H9 (cell line): ENCODE measurements at regions not wholly inside any gene's neighbourhood (a gene's known extent, or its start where the extent isn't known, plus 50 kb on each side); places are given as distances from the start of the nearest gene placed in this dataset.
A peak's percentile ranks its signal among the peaks of the same experiment; 100 is the strongest.

Experiments used
- DNase-seq: peaks from one replicate; pipeline ENCODE4 v3.0.0-alpha.2; 2017
- H2AFZ ChIP-seq: one replicate; pipeline ENCODE4 v1.6.1; 2013; ENCODE audit warnings: mild to moderate bottlenecking, low read length, control low read depth, moderate library complexity
- H2AK5ac ChIP-seq: 2 replicates; pipeline ENCODE4 v1.6.1; 2013; ENCODE audit warnings: low read length, control low read depth, mixed read lengths; ENCODE audit not compliant: insufficient read length
- H2BK120ac ChIP-seq: one replicate; pipeline ENCODE4 v1.6.1; 2013; ENCODE audit warnings: low read depth, mild to moderate bottlenecking, low read length, control low read depth, inconsistent platforms; ENCODE audit not compliant: poor library complexity, severe bottlenecking
- H2BK12ac ChIP-seq: 2 replicates; pipeline ENCODE4 v1.6.1; 2013; ENCODE audit warnings: low read length, control low read depth, mixed read lengths, low read depth; ENCODE audit not compliant: insufficient read length
- H2BK15ac ChIP-seq: 2 replicates; pipeline ENCODE4 v1.6.1; 2013; ENCODE audit warnings: low read depth, low read length, control low read depth
- H2BK20ac ChIP-seq: one replicate; pipeline ENCODE4 v1.6.1; 2013; ENCODE audit warnings: low read depth, mild to moderate bottlenecking, low read length, control low read depth, inconsistent platforms; ENCODE audit not compliant: poor library complexity, severe bottlenecking
- H2BK5ac ChIP-seq: 2 replicates; pipeline ENCODE4 v1.6.1; 2013; ENCODE audit warnings: low read length, control low read depth, mixed read lengths; ENCODE audit not compliant: insufficient read length
- H3K14ac ChIP-seq: 2 replicates; pipeline ENCODE4 v1.6.1; 2013; ENCODE audit warnings: low read length, control low read depth; ENCODE audit not compliant: insufficient read depth
- H3K18ac ChIP-seq: 2 replicates; pipeline ENCODE4 v1.6.1; 2013; ENCODE audit warnings: low read depth, mild to moderate bottlenecking, mixed read lengths, low read length, control low read depth; ENCODE audit not compliant: insufficient read length
- H3K23ac ChIP-seq: 2 replicates; pipeline ENCODE4 v1.6.1; 2013; ENCODE audit warnings: low read length, control low read depth, mixed read lengths, low read depth; ENCODE audit not compliant: insufficient read length
- H3K23me2 ChIP-seq: 2 replicates; pipeline ENCODE4 v1.6.1; 2013; ENCODE audit warnings: low read depth, mild to moderate bottlenecking, mixed read lengths, low read length, control low read depth; ENCODE audit not compliant: insufficient read length, poor library complexity, severe bottlenecking
- H3K27ac ChIP-seq: 2 replicates; pipeline ENCODE4 v1.5.1; 2013; ENCODE audit warnings: low read length, control low read depth, mixed read lengths, low read depth; ENCODE audit not compliant: insufficient read length
- H3K27me3 ChIP-seq: 2 replicates; pipeline ENCODE4 v1.6.1; 2013; ENCODE audit warnings: low read length, control low read depth, inconsistent platforms; ENCODE audit not compliant: insufficient read depth
- H3K4ac ChIP-seq: 2 replicates; pipeline ENCODE4 v1.6.1; 2013; ENCODE audit warnings: low read depth, mild to moderate bottlenecking, control low read depth, inconsistent platforms, low read length, moderate library complexity
- H3K4me1 ChIP-seq: 2 replicates; pipeline ENCODE4 v1.6.1; 2013; ENCODE audit warnings: low read length, control low read depth, inconsistent platforms; ENCODE audit not compliant: insufficient read depth
- H3K4me2 ChIP-seq: 2 replicates; pipeline ENCODE4 v1.6.1; 2013; ENCODE audit warnings: low read length, control low read depth, mixed read lengths; ENCODE audit not compliant: insufficient read length, insufficient read depth
- H3K56ac ChIP-seq: 2 replicates; pipeline ENCODE4 v1.6.1; 2013; ENCODE audit warnings: low read depth, mild to moderate bottlenecking, mixed read lengths, low read length, control low read depth; ENCODE audit not compliant: insufficient read length
- H3K79me1 ChIP-seq: 2 replicates; pipeline ENCODE4 v1.6.1; 2013; ENCODE audit warnings: low read depth, mild to moderate bottlenecking, moderate library complexity, low read length, control low read depth, inconsistent platforms; ENCODE audit not compliant: insufficient read depth, poor library complexity, severe bottlenecking
- H3K79me2 ChIP-seq: 2 replicates; pipeline ENCODE4 v1.6.1; 2013; ENCODE audit warnings: low read length, control low read depth, inconsistent platforms; ENCODE audit not compliant: insufficient read depth
- H3K9ac ChIP-seq: 2 replicates; pipeline ENCODE4 v1.6.1; 2013; ENCODE audit warnings: low read length, control low read depth, mixed read lengths; ENCODE audit not compliant: insufficient read length; ENCODE audit errors: extremely low read depth
- H3K9me3 ChIP-seq: one replicate; pipeline ENCODE4 v1.6.1; 2013; ENCODE audit warnings: low read depth, low read length, inconsistent platforms; ENCODE audit not compliant: control insufficient read depth
- H3T11ph ChIP-seq: one replicate; pipeline ENCODE4 v1.6.1; 2013; ENCODE audit warnings: mild to moderate bottlenecking, low read length, control low read depth, inconsistent platforms
- H4K20me1 ChIP-seq: one replicate; pipeline ENCODE4 v1.6.1; 2013; ENCODE audit not compliant: control insufficient read depth, insufficient read length, insufficient read depth
- H4K5ac ChIP-seq: 2 replicates; pipeline ENCODE4 v1.6.1; 2013; ENCODE audit warnings: low read depth, mild to moderate bottlenecking, mixed read lengths, low read length, control low read depth; ENCODE audit not compliant: insufficient read length
- H4K8ac ChIP-seq: replicated peaks from 2 replicates; pipeline ENCODE4 v1.6.1; 2013; ENCODE audit warnings: low read length, control low read depth, mixed read lengths, low read depth; ENCODE audit not compliant: insufficient read length
- H4K91ac ChIP-seq: 2 replicates; pipeline ENCODE4 v1.6.1; 2013; ENCODE audit warnings: low read depth, mild to moderate bottlenecking, moderate library complexity, mixed read lengths, low read length, control low read depth; ENCODE audit not compliant: insufficient read length
- H3K27ac Mint-ChIP-seq, 3 experiments: 2 replicates in 2 of 3; 3 replicates in 1 of 3; pipeline ENCODE4 v1.8.0; 2020 to 2021; ENCODE audit warnings: mixed read lengths in 3 of 3, mild to moderate bottlenecking in 1 of 3, moderate library complexity in 1 of 3
- H3K27me3 Mint-ChIP-seq: 2 replicates; pipeline ENCODE4 v1.8.0; 2021; ENCODE audit warnings: low read depth, mild to moderate bottlenecking, moderate library complexity, mixed read lengths
- H3K36me3 Mint-ChIP-seq, 3 experiments: 2 replicates in 2 of 3; 3 replicates in 1 of 3; pipeline ENCODE4 v1.8.0; 2020 to 2021; ENCODE audit warnings: low read depth in 3 of 3, mixed read lengths in 3 of 3; ENCODE audit not compliant: insufficient read depth in 1 of 3
- H3K4me1 Mint-ChIP-seq, 2 experiments: 2 replicates each; pipeline ENCODE4 v1.8.0; 2020; ENCODE audit warnings: mixed read lengths in 2 of 2
- H3K4me3 Mint-ChIP-seq, 2 experiments: 2 replicates in 1 of 2; 3 replicates in 1 of 2; pipeline ENCODE4 v1.8.0; 2020 to 2021; ENCODE audit warnings: mild to moderate bottlenecking in 2 of 2, mixed read lengths in 2 of 2, moderate library complexity in 1 of 2
- H3K9me3 Mint-ChIP-seq, 2 experiments: 2 replicates in 1 of 2; 3 replicates in 1 of 2; pipeline ENCODE4 v1.8.0; 2020; ENCODE audit warnings: mild to moderate bottlenecking in 2 of 2, mixed read lengths in 2 of 2, moderate library complexity in 1 of 2
- WGBS: extraction: QIAGEN DNeasy Blood & Tissue Kit; methylation state at CpG from one replicate; pipeline ENCODE4 v1.1.7; 2013; ENCODE audit warnings: missing lambda C conversion rate, low lambda C conversion rate, mixed read lengths; ENCODE audit not compliant: insufficient read length; ENCODE audit errors: extremely low coverage; 5-methylcytosine and 5-hydroxymethylcytosine counted together
- TF ChIP-seq, protein P1 (sequence below): fragments of 200-600 bp; sonication (generic); conservative IDR thresholded peaks from 3 replicates; pipeline ENCODE4 v1.8.0; 2021; ENCODE audit warnings: antibody characterized with exemption, mild to moderate bottlenecking

DNA sequence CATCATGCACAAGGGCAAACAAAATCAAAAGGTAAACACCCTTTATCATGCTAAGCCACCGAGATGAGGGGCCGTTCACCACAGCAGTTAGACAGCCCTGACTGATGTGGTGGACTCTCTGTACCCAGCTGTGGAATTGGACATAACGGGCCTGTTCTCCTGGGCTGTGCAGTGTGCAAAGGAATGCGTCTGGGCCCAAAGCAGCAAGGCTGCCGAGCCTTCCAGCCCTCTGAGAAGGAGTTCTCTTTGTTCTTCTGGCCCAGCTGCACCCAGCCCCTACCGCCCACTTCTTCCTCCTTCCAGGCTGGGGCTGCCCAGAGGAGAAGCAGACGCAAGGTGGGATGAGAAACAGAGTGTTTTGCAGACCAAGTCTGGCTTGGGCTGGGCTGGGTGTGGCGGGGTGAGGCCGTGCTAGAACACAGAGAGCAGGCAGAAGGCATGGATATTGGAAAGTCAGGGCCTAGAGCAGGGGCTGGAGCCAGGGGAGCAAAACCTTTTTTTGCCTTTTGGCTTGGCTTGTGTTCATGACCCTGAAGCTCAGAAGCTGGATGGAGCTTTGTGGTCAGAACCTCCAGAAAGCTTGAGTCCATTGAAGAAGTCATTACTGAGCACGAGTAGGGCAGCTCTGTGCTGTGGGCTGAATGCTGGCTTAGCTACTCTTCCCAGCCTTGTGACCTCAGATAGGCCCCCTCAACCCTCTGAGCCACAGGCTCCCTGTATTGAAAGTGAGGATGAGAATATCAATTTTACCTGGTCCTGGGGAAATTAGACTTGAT, 49.8 kb upstream of the SH3PXD2B start:
- no peaks in the 10 kb centered on the region for H3K79me1 ChIP-seq
- H3K27me3 ChIP-seq = no peaks in the 10 kb centered on the region
- no peaks in the 10 kb centered on the region for H3K79me2 ChIP-seq
- no peak overlapping the region for H4K8ac ChIP-seq
- H3K56ac ChIP-seq = no peak overlapping the region
- H2BK15ac ChIP-seq = no peak overlapping the region
- no CpG with 5 or more reads among the region's 10 CpGs for WGBS
- no peak overlapping the region for H2BK120ac ChIP-seq
- Mint-ChIP-seq H3K27me3 (peaks cover 30% of the 10 kb centered on the region), H3K4me3 (no peak overlapping the region), H3K9me3 (no peaks in the 10 kb centered on the region), H3K27ac (no peak overlapping the region; a peak in 1 of 7 replicates), H3K4me1 (peaks cover under 1 to 15% of the 10 kb centered on the region in 2 experiments), H3K36me3 (no peaks in the 10 kb centered on the region)
- H2BK12ac ChIP-seq = no peak overlapping the region
- TF ChIP-seq, protein P1, sequence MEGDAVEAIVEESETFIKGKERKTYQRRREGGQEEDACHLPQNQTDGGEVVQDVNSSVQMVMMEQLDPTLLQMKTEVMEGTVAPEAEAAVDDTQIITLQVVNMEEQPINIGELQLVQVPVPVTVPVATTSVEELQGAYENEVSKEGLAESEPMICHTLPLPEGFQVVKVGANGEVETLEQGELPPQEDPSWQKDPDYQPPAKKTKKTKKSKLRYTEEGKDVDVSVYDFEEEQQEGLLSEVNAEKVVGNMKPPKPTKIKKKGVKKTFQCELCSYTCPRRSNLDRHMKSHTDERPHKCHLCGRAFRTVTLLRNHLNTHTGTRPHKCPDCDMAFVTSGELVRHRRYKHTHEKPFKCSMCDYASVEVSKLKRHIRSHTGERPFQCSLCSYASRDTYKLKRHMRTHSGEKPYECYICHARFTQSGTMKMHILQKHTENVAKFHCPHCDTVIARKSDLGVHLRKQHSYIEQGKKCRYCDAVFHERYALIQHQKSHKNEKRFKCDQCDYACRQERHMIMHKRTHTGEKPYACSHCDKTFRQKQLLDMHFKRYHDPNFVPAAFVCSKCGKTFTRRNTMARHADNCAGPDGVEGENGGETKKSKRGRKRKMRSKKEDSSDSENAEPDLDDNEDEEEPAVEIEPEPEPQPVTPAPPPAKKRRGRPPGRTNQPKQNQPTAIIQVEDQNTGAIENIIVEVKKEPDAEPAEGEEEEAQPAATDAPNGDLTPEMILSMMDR = no peak
- no peaks in the 10 kb centered on the region for H3K9me3 ChIP-seq
- no peaks in the 10 kb centered on the region for H3K4me1 ChIP-seq
- no peak overlapping the region for H2BK5ac ChIP-seq
- no peak overlapping the region for H2AK5ac ChIP-seq
- no peaks in the 10 kb centered on the region for H4K20me1 ChIP-seq
- no peak overlapping the region for H3K27ac ChIP-seq
- no peak overlapping the region for H3K9ac ChIP-seq
- H3K14ac ChIP-seq = no peak overlapping the region; the same call in 1 of the 2 replicates
- no peak overlapping the region for H2BK20ac ChIP-seq
- H3K4ac ChIP-seq = no peak overlapping the region
- no peak overlapping the region for H2AFZ ChIP-seq
- H3K23ac ChIP-seq = no peak overlapping the region
- no peaks in the 10 kb centered on the region for H3K23me2 ChIP-seq
- H3T11ph ChIP-seq = no peak overlapping the region
- H3K4me2 ChIP-seq = no peak overlapping the region
- peak; percentile 17 for DNase-seq
- H4K5ac ChIP-seq = no peak overlapping the region
- H3K18ac ChIP-seq = no peak overlapping the region
- H4K91ac ChIP-seq = no peak overlapping the region
